ENCODE measurements at regions not wholly inside any gene's neighbourhood (a gene's known extent, or its start where the extent isn't known, plus 50 kb on each side); places are given as distances from the start of the nearest gene placed in this dataset.

DNA sequence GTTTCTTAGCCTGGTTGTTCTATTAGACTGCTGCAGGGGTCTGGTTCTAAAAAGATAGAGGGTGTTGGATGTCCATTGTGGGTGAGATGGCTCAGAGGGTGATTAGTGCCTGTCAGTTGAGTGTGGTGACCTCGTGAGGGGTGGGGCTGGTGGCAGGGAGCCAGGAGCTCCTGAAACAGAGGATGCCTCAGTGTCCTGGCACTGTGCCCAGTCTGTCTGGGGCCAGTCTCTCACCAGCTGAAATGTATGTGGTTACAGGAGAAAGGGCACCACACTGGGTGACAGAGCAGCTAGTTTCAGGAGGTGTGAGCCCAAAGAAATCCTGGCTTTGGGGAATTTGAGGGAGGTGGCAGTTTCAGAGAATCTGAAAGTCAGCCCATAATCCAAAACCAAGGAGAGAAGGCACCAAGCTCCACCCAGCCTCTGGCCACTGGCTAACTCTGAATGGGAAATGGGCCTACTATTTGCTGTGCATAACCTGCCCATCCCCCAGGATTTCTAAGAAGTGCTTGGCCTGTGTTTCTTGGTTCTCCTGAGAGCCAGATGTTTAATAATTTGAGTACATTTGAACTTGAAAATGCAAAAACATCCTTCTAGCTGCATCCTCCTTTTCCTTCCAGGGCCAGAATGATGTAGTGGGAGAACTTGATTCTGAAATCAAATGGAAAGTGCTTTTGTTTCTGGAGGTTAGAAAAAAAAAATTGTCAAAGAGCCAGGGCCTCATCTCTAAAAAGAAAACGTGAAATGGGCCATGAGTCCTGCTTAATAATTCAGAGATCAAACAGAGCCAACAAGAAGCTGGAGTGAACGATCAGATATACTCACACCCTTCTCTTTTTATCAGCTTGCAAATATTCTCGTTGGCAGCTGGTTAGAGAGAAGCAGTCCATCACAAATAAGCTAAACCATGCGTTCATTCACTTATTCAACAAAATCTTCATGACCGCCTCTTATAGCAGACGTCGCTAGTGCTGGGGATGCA is 92.3 kb downstream of the B3GNT2 start:
- H3K4me3 ChIP-seq (ENCODE audit: low read length): no peak overlapping the region
- TF ChIP-seq, protein P1, sequence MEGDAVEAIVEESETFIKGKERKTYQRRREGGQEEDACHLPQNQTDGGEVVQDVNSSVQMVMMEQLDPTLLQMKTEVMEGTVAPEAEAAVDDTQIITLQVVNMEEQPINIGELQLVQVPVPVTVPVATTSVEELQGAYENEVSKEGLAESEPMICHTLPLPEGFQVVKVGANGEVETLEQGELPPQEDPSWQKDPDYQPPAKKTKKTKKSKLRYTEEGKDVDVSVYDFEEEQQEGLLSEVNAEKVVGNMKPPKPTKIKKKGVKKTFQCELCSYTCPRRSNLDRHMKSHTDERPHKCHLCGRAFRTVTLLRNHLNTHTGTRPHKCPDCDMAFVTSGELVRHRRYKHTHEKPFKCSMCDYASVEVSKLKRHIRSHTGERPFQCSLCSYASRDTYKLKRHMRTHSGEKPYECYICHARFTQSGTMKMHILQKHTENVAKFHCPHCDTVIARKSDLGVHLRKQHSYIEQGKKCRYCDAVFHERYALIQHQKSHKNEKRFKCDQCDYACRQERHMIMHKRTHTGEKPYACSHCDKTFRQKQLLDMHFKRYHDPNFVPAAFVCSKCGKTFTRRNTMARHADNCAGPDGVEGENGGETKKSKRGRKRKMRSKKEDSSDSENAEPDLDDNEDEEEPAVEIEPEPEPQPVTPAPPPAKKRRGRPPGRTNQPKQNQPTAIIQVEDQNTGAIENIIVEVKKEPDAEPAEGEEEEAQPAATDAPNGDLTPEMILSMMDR (conservative IDR thresholded peaks at IDR 0.05; ENCODE audit: low read length): no peak
- DNase-seq (ENCODE audit: low read depth): peak; percentile 26

DNA sequence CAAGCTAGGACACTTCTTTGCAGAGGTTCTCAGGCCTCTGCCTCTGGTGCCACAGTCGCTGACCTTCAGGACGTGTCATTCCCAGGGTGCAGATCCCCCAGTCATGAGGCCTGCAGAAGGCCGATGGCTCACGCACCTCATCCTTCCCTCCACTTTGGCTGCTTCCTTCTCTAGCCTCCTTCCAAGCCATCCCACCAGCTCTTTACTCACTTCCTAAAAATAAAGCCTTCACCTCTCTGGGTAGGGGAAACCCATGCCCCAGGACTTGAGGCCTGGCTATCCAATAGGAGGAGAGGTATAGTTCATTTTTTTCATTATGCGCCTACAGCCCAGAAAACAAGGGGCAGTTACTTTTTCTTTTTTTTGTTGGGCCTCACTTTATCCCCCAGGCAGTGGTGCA is 91.4 kb downstream of the B3GNT2 start:
- TF ChIP-seq, protein P1 (conservative IDR thresholded peaks at IDR 0.05; ENCODE audit: low read length): no peak
- DNase-seq (ENCODE audit: low read depth): no peak
- no peak overlapping the region for H3K4me3 ChIP-seq (ENCODE audit: low read length)

DNA sequence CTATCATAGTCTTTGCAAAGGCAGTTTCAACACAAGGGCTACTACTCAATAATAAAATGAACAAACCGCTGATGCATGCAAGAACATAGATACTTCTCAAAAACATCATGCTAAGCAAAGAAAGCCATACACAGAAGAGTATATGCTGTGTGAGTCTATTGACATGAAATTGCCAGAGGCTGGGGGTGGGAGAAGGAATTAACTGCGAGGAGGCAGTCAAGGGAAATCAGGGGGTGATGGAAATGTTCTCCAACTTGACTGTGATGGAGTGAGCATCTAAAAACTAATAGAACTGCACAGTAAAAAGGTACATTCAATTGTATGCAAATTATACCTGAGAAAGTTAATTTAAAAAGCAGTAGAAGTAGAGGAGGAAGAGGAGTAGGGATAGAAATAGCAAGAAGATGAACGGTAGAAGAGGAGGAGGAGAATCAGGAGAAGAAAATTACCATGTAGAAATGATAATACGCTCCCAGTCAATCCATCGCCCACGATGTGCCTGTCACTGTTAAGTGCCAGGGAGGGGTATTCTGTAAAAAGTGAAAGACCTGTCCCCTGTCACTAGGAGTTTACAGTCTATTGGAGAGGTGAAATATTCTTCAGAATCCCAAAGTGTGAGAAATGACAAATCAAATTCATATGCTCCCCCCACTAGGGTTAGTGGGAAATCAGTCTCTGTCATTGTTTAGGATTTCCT is 90.3 kb downstream of the B3GNT2 start:
- TF ChIP-seq, protein P1 (conservative IDR thresholded peaks at IDR 0.05; ENCODE audit: low read length): no peak
- no peak overlapping the region for H3K4me3 ChIP-seq (ENCODE audit: low read length)
- DNase-seq (ENCODE audit: low read depth): no peak

DNA sequence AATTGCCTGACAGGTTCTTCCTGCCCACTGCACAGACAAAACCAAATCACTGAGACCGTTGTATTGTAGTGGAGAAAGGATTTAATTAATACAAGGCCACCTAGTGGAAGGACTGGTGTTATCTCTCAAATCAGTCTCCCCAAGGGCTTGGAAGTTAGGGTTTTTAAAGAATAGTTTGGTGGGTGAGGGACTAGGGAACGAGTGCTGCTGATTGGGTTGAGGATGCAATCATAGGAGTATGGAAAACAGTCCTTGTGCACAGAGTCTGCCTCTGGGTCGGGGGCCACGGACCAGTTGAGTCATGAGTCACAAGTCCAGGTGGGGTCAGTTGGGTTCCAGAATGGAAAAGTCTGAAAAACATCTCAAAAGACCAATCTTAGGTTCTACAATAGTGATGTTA is 89.1 kb downstream of the B3GNT2 start:
- DNase-seq (ENCODE audit: low read depth): no peak
- H3K4me3 ChIP-seq (ENCODE audit: low read length): no peak overlapping the region
- TF ChIP-seq, protein P1 (conservative IDR thresholded peaks at IDR 0.05; ENCODE audit: low read length): no peak

DNA sequence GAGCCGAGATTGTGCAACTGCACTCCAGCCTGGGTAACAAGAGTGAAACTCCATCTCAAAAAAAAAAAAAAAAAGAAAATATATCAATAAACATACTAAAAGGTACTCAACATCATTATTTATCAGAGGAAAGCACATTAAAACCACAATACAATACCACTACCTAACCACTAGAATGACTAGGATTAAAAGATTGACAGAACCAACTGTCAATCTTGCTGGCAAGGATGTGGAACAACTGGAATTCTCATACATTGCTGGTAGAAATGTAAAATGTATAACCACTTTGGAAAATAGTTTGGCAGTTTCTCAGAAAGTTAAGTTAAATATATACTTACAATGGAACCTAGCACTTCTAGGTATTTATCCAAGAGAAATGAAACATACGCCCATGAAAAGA is 88.6 kb downstream of the B3GNT2 start:
- no peak overlapping the region for H3K4me3 ChIP-seq (ENCODE audit: low read length)
- TF ChIP-seq, protein P1 (conservative IDR thresholded peaks at IDR 0.05; ENCODE audit: low read length): no peak
- no peak for DNase-seq (ENCODE audit: low read depth)

DNA sequence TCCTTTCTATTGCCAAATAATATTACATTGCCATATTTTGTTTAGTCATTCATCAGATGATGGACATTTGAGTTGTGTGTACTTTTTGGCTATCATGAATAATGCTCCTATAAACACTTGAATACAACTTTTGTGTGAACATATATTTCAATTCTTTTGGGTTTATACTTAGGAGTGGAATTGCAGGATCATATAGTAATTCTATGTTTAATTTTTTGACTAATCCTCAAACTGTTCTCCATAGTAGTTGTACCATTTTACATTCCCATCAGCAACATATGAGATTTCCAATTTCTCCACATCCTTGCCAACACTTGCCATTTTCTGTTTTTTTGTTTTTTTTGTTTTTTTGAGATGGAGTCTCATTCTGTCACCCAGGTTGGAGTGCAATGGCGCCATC is 87.2 kb downstream of the B3GNT2 start:
- DNase-seq (ENCODE audit: low read depth): no peak
- TF ChIP-seq, protein P1 (conservative IDR thresholded peaks at IDR 0.05; ENCODE audit: low read length): no peak
- H3K4me3 ChIP-seq (ENCODE audit: low read length): no peak overlapping the region

Measured in AG10803 (cell line).